Prostate gland (tissue), 2 donors: ENCODE measurements at regions not wholly inside any gene's neighbourhood (a gene's known extent, or its start where the extent isn't known, plus 50 kb on each side); places are given as distances from the start of the nearest gene placed in this dataset.

ENCODE experiments used
- CTCF ChIP-seq, 4 experiments: fragments of 200-600 bp in 2 of 4; fragments of 450-650 bp in 2 of 4; sonication (generic) in 2 of 4; IDR thresholded peaks; 1 replicate in 3 of 4; 2 replicates in 1 of 4; pipeline ENCODE4 v1.5.1; 2016 to 2019; ENCODE audit warnings: antibody characterized with exemption in 4 of 4, mild to moderate bottlenecking in 2 of 4, moderate library complexity in 2 of 4
- POLR2A ChIP-seq: fragments of 450-650 bp; IDR thresholded peaks from one replicate; pipeline ENCODE4 v1.6.1; 2016; ENCODE audit warnings: antibody characterized with exemption, mild to moderate bottlenecking
- POLR2AphosphoS5 ChIP-seq: sonication (generic); formaldehyde crosslinking; IDR thresholded peaks from one replicate; pipeline ENCODE4 v1.6.1; 2017; ENCODE audit warnings: antibody characterized with exemption

DNA sequence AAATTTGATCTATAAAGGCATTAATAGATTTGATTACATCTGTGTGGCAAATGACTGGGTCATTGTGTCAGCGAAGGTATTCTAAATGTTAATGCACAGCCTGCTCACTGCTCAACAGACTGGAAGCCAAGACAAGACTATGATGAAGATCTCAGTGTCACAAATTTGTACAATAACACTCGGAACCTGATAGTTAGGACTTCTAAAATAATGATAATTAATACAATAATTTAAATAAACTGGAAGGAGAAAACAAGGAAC, 217.4 kb downstream of the CENPC start:
- no peak for TF ChIP-seq CTCF (IDR thresholded peaks at IDR 0.05)
- no peak for TF ChIP-seq POLR2A
- TF ChIP-seq POLR2AphosphoS5: no peak
